Endometrium (tissue), 2 donors: ENCODE measurements at regions not wholly inside any gene's neighbourhood (a gene's known extent, or its start where the extent isn't known, plus 50 kb on each side); places are given as distances from the start of the nearest gene placed in this dataset.

Experiments
- FAIRE-seq: peaks from 2 replicates; lab custom pipeline; 2012; peaks lifted over from hg19 to GRCh38; lab: Jason Lieb, UNC
- donor health status: control.
- donor health status: control.

- FAIRE-seq, result no peak
These were observed 609.7 kb upstream of the ARRDC4 start for GRCh38 chr15:97350813-97351212.

- no peak for FAIRE-seq
These were observed 577.0 kb upstream of the ARRDC4 start for GRCh38 chr15:97383516-97383915.

GRCh38 chr15:97386940-97387339 lies 573.6 kb upstream of the ARRDC4 start:
- no peak for FAIRE-seq

DNA sequence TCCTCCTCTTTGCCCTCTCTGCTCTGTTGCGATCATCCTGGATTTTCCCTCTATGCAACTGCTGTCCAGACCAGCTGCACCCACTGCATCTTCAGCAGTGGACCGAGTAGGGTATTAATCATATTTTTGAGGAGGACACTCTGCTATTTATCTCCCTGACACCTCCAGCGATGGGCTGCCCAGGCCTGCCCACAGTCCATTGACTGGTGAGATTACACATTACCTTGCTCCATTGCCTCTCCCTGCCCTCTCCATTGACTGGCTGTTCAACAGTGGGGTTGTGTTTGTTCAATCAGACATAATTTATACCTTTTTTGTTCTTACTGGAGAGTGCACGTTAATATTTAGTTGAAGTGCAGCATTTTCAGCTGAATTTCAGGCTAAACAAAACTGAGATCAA lies 559.3 kb upstream of the ARRDC4 start:
- FAIRE-seq, result no peak

DNA sequence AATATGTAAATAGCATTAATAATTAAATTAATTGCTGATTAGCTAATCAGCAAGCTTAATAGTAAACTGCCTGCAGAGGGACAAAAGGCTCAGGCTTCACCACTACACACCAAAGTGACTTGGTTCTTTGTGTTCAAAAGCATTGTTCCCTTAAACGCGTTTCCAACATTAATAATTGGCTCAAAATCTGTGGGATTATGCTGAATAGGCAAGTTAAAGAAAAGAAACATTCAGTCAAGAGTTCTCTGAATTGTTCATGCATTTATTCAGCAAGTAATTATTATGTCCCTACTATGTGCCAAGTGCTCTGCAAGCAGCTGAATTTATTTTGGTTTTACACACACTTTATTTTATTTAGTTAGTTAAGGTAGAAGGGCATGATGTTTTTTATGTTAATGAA lies 558.5 kb upstream of the ARRDC4 start:
- no peak for FAIRE-seq

GRCh38 chr15:97406841-97407240 lies 553.7 kb upstream of the ARRDC4 start:
- FAIRE-seq, result no peak

DNA sequence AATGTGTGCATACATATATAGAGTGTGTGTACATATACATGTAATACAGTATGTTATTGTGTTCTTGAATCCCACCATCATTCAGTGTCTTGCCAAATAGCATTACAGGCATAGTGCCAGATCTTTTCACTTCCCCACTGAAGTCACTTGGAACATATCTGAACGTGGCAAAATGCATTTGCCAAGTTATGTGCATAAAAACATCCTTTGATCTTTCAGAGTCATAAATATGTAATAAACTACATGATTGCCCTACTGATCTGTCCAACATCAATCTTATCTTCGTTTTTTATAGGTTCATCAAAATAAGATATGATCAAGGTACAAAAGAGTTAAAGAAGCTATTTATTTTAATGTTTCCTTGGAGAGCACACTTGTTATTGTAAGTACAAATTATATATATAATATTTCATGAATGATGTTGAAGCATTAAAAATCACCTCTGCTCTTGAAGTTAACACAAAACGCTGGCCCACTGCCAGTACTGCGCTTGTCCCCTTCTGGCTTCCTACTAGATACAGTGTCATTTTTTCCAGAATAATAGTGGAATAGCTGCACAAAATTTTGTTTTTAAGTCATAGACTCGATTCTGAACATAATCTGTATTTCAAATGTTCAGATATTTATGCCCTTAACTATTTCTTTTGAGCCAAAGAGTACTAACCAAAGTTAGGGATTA lies 549.5 kb upstream of the ARRDC4 start:
- peak; percentile 18 for FAIRE-seq

DNA sequence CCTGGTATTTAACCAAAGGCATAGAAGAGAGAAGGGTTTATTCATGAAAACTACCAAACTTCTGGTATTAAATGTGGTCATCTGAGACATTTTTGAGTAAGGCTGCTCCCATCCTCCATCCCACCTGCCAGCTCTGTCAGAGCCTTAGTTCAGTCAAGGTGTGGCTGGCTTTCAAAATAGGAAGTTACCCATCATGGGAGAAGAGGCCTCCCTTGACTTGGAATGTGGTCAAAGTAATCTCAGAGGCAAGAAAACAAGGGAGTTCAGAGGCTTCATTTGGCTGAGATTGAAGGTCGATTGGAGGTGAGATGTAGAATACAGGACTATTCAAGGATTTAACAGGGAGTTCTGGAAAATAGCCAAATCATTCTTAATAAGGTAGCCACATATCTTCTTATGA lies 540.4 kb upstream of the ARRDC4 start:
- FAIRE-seq, result no peak

GRCh38 chr15:97425596-97425995 lies 534.9 kb upstream of the ARRDC4 start:
- no peak for FAIRE-seq

DNA sequence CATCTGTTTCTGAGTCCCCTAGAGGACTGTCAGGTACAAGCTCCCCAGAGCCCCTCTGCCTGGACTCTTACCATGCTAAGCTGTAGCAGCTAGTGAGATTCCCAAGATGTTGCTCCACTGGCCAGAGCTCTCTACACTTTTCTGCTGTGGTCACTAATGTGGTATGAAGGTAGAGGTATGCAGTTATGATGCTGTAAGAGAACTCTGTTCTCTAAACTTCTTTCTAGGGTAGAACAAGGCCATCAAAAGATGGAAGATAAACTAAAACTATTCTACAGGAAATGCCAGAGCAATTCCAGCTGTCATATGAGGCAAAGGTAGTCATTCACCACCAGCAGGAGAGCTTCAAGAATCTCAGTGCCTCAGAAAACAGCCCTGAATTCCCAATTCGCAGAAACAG lies 517.4 kb upstream of the ARRDC4 start:
- FAIRE-seq, result no peak

GRCh38 chr15:97446138-97446537 lies 514.4 kb upstream of the ARRDC4 start:
- no peak for FAIRE-seq

DNA sequence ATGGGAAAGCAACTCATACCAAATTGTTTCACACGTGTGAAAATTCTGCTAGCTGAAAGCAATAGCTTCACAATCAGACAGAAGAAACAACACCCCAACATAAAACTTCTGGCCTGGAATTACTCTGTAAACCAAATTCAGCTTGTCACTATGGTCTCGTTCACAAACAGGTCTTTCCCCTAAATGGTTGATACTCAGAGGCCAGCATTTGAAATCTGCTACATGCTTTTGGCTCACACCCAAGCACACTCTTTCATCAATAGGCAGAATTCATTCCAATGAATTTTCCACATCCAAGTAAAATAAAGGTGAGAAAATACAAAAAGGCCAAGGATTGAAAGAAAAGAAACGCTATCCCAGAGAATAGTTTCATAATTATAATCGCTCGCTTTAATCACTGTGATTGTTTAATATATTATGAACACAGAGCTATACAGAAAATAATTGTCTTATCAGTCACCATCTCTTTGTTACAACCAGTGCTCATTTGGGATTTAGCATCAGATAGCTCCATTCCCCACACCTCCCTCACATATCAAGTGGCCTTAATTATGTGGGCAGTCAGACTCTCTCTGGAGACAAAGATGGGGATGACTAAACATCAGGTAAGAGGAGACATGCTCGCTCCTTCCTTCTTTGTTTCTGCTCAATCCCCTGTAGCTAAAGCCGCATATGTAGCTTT lies 503.8 kb upstream of the ARRDC4 start:
- FAIRE-seq, result no peak

GRCh38 chr15:97457203-97457847 lies 503.2 kb upstream of the ARRDC4 start:
- FAIRE-seq, result no peak

DNA sequence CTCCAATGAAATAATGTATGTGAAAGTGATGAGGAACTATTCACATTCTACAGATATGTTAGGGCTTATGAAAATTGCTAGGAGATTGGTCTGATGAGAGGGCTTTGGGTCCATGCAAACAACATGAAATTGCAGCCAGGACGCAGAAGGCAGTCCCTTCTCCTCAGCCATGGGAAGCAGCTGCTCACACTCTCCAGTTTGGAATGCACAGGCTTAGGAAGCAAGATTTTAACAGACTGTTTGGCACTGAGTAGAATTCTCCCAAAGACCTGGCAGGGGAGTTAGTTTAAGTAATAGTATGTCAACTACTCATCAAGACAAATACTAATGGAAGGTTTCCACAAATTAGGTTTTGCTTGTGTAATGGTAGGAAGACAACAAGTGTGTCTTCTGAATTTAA lies 500.7 kb upstream of the ARRDC4 start:
- FAIRE-seq, result no peak

DNA sequence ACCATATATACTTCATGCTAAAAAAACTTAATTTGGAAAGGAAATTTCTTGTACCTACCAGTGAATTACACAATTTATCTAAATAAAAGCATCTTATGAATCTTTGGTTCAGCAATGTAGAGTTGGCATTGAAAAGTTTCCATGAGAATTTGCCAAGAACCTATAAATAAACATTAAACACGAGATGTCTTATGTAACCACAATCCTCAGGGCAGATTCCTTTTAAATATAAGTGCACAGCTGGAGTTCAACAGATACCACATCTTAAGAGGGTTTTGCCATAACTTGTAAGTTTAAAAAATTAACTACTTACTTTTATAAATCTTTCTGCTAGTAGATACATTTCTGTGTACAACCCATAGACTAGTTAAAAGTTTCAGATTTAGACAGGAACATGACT lies 499.3 kb upstream of the ARRDC4 start:
- FAIRE-seq, result no peak

DNA sequence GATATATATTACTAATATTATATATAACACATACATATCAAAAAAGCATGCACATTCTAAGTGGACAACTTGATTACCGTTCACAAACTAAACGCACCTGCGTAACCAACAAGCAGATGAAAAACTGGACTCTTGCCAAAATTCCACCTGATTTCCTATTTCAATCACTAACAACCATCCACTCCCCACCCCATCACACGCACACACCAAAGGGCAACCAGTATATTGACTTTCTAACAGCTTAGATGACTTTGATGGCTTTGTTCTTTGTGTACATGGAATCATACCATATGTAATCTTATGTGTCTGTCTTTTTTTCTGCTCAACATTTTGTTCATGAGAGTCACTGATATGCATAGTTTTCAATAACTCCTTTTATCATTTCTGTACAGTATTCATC lies 496.8 kb upstream of the ARRDC4 start:
- no peak for FAIRE-seq

- no peak for FAIRE-seq
These were observed 490.1 kb upstream of the ARRDC4 start for GRCh38 chr15:97470417-97470816.

- FAIRE-seq, result no peak
These were observed 486.9 kb upstream of the ARRDC4 start for GRCh38 chr15:97473627-97474026.

DNA sequence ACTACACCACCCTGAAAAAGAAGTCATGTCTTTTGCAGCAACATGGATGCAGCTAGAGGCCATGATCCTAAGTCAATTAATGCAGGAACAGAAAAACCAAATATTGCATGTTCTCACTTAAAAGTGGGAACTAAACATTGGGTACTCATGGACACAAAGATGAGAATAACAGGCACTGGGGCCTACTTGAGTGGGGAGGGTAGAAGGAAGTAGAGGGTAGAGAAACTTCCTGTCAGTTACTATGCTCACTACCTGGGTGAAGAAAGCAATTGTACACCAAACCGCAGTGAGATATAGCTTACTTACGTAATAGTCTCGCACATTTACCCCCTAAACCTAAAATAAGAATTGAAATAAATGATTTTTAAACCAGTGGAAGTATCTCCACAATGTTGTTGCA lies 480.5 kb upstream of the ARRDC4 start:
- no peak for FAIRE-seq

- no peak for FAIRE-seq
These were observed 478.0 kb upstream of the ARRDC4 start for GRCh38 chr15:97482521-97482920.

DNA sequence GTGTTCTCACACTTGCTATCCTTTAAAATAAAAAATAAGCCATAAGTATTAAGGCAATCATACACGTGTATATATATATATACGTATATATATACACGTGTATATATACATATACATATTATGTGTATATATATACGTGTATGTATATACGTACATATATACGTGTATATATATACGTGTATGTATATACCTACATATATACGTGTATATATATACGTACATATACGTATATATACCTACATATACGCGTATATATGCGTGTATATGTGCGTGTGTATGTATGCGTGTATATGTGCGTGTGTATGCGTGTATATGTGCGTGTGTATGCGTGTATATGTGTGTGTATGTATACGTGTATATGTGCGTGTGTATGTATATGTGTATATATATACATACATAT lies 477.3 kb upstream of the ARRDC4 start:
- FAIRE-seq, result peak; percentile 31

- no peak for FAIRE-seq
These were observed 470.1 kb upstream of the ARRDC4 start for GRCh38 chr15:97490429-97490828.

DNA sequence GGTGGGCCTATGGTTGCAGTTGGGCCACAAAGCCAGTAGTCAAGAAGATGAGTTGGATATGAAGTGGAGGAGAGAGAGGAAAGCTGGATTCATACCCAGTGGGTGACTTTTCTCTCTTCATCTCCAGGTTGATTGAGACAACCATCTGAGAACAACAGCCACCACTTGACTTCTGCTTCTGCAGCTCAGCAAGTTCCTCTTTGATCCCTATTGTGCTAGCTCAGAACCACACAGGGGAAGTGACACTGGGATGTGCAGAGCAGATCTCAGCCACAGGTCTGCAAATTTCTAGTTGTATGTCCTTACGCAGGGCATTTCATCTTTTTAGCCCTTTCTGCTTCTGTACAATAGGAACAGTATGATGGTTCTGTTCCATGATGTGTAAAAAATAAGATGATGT lies 459.2 kb upstream of the ARRDC4 start:
- no peak for FAIRE-seq

- FAIRE-seq, result no peak
These were observed 458.5 kb upstream of the ARRDC4 start for GRCh38 chr15:97502038-97502437.
